GM23338 (cell line): ENCODE measurements at regions not wholly inside any gene's neighbourhood (a gene's known extent, or its start where the extent isn't known, plus 50 kb on each side); places are given as distances from the start of the nearest gene placed in this dataset.

Experiments used
- ATAC-seq: fragments of 200-7000 bp; cut with Tn5 transposase; 3 replicates; pipeline ENCODE4 v1.9.1; 2020
- DNase-seq: peaks from one replicate; pipeline ENCODE4 v3.0.0-alpha.2; 2015; ENCODE audit warnings: low spot score
- H2AFZ ChIP-seq: fragments of 200-600 bp; sonication (generic); 2 replicates; pipeline ENCODE4 v1.8.0; 2016; ENCODE audit warnings: antibody characterized with exemption, mild to moderate bottlenecking, moderate library complexity
- H3F3A ChIP-seq: fragments of 200-600 bp; sonication (generic); replicated peaks from 2 replicates; pipeline ENCODE4 v1.8.0; 2017; ENCODE audit warnings: antibody characterized with exemption, mixed run types, low read depth
- H3K27ac ChIP-seq: fragments of 200-600 bp; sonication (generic); 2 replicates; pipeline ENCODE4 v1.6.1; 2016; ENCODE audit warnings: low read depth
- H3K27me3 ChIP-seq: fragments of 200-600 bp; sonication (generic); 2 replicates; pipeline ENCODE4 v1.8.0; 2016; ENCODE audit warnings: mild to moderate bottlenecking, mixed run types, moderate library complexity; ENCODE audit not compliant: insufficient read depth
- H3K36me3 ChIP-seq: fragments of 200-600 bp; sonication (generic); 2 replicates; pipeline ENCODE4 v1.8.0; 2016; ENCODE audit warnings: mild to moderate bottlenecking; ENCODE audit not compliant: insufficient read depth
- H3K4me1 ChIP-seq: fragments of 200-600 bp; sonication (generic); 2 replicates; pipeline ENCODE4 v1.8.0; 2016; ENCODE audit warnings: mild to moderate bottlenecking, moderate library complexity; ENCODE audit not compliant: insufficient read depth
- H3K4me2 ChIP-seq: fragments of 200-600 bp; sonication (generic); 2 replicates; pipeline ENCODE4 v1.7.1; 2017; ENCODE audit warnings: mixed run types
- H3K4me3 ChIP-seq: fragments of 200-600 bp; sonication (generic); 2 replicates; pipeline ENCODE4 v1.6.1; 2016; ENCODE audit warnings: mixed run types
- H3K79me2 ChIP-seq: fragments of 200-600 bp; sonication (generic); replicated peaks from 2 replicates; pipeline ENCODE4 v1.8.0; 2017; ENCODE audit warnings: mild to moderate bottlenecking; ENCODE audit not compliant: insufficient read depth
- H3K9me2 ChIP-seq: fragments of 200-600 bp; sonication (generic); 2 replicates; pipeline ENCODE4 v1.8.0; 2017; ENCODE audit not compliant: insufficient read depth
- H4K20me1 ChIP-seq: fragments of 200-600 bp; sonication (generic); replicated peaks from 2 replicates; pipeline ENCODE4 v1.8.0; 2017; ENCODE audit warnings: mild to moderate bottlenecking; ENCODE audit not compliant: insufficient read depth
- H3K27ac Mint-ChIP-seq: 2 replicates; pipeline ENCODE4 v1.8.0; 2020; ENCODE audit warnings: inconsistent platforms, mild to moderate bottlenecking, moderate library complexity, mixed read lengths
- H3K27me3 Mint-ChIP-seq: 3 replicates; pipeline ENCODE4 v1.8.0; 2022; ENCODE audit warnings: low read depth, mild to moderate bottlenecking, moderate library complexity, mixed read lengths, inconsistent platforms; ENCODE audit not compliant: insufficient read depth, poor library complexity
- H3K36me3 Mint-ChIP-seq: 3 replicates; pipeline ENCODE4 v1.8.0; 2021; ENCODE audit warnings: low read depth, mild to moderate bottlenecking, inconsistent platforms, moderate library complexity, mixed read lengths
- H3K4me1 Mint-ChIP-seq: 3 replicates; pipeline ENCODE4 v1.8.0; 2020; ENCODE audit warnings: mild to moderate bottlenecking, inconsistent platforms, mixed read lengths
- H3K4me3 Mint-ChIP-seq: 3 replicates; pipeline ENCODE4 v1.8.0; 2021; ENCODE audit warnings: moderate library complexity, mild to moderate bottlenecking, inconsistent platforms, mixed read lengths
- H3K9me3 Mint-ChIP-seq: 3 replicates; pipeline ENCODE4 v1.8.0; 2020; ENCODE audit warnings: moderate library complexity, mild to moderate bottlenecking, inconsistent platforms, mixed read lengths
- CREB1 ChIP-seq: fragments of 250-450 bp; sonication (Bioruptor Pico); IDR thresholded peaks from 2 replicates; pipeline ENCODE4 v1.5.0; 2020; ENCODE audit warnings: low read depth, mild to moderate bottlenecking, moderate library complexity
- CTCF ChIP-seq, 2 experiments: fragments of 200-600 bp in 1 of 2; sonication (generic) in 1 of 2; conservative IDR thresholded peaks; 2 replicates each; pipeline versions ENCODE4 v1.5.1 to v1.6.1; 2016 to 2017; ENCODE audit warnings: antibody characterized with exemption in 2 of 2, low read depth in 2 of 2, mild to moderate bottlenecking in 2 of 2, moderate library complexity in 1 of 2
- ETS1 ChIP-seq: IDR thresholded peaks from 2 replicates; pipeline ENCODE4 v1.6.1; 2016; ENCODE audit warnings: antibody characterized with exemption
- EZH2 ChIP-seq: fragments of 200-600 bp; sonication (generic); IDR thresholded peaks from one replicate; pipeline ENCODE4 v1.8.0; 2017; ENCODE audit warnings: antibody characterized with exemption, mild to moderate bottlenecking, low read depth; ENCODE audit not compliant: unreplicated experiment
- EZH2phosphoT487 ChIP-seq: fragments of 200-600 bp; sonication (generic); IDR thresholded peaks from one replicate; pipeline ENCODE4 v1.8.1; 2018; ENCODE audit warnings: antibody characterized with exemption; ENCODE audit not compliant: unreplicated experiment
- JUNB ChIP-seq: IDR thresholded peaks from one replicate; pipeline ENCODE4 v1.6.1; 2016; ENCODE audit warnings: antibody characterized with exemption; ENCODE audit not compliant: unreplicated experiment
- NANOG ChIP-seq: IDR thresholded peaks from 2 replicates; pipeline ENCODE4 v1.6.1; 2016; ENCODE audit warnings: antibody characterized with exemption, borderline replicate concordance
- POLR2AphosphoS5 ChIP-seq: IDR thresholded peaks from 2 replicates; pipeline ENCODE4 v1.6.1; 2016; ENCODE audit warnings: antibody characterized with exemption, low read depth
- REST ChIP-seq: IDR thresholded peaks from one replicate; pipeline ENCODE4 v1.6.1; 2018; ENCODE audit warnings: antibody characterized with exemption; ENCODE audit not compliant: unreplicated experiment
- STAT1 ChIP-seq: IDR thresholded peaks from one replicate; pipeline ENCODE4 v1.6.1; 2016; ENCODE audit warnings: antibody characterized with exemption; ENCODE audit not compliant: unreplicated experiment
- ZNF331 ChIP-seq: fragments of 250-450 bp; sonication (Bioruptor Pico); IDR thresholded peaks from 2 replicates; pipeline ENCODE4 v1.5.0; 2020; ENCODE audit warnings: low read depth, mild to moderate bottlenecking, moderate library complexity

GRCh38 chr4:180809439-180809838, 1433.8 kb upstream of the TENM3 start:
- Histone ChIP-seq H3K4me3 (no peak overlapping the region), H3K27me3 (no peaks in the 10 kb centered on the region), H3K9me2 (no peaks in the 10 kb centered on the region), H3K4me1 (no peaks in the 10 kb centered on the region), H3K27ac (no peak overlapping the region), H3K36me3 (no peaks in the 10 kb centered on the region), H4K20me1 (no peaks in the 10 kb centered on the region), H2AFZ (no peak overlapping the region), H3K79me2 (no peaks in the 10 kb centered on the region), H3F3A (no peaks in the 10 kb centered on the region), H3K4me2 (no peak overlapping the region)
- TF ChIP-seq CREB1 (no peak), NANOG (no peak), EZH2phosphoT487 (no peak), ZNF331 (no peak), POLR2AphosphoS5 (no peak), EZH2 (no peak), JUNB (no peak), REST (no peak), STAT1 (no peak), ETS1 (no peak)
- ATAC-seq (no peak), DNase-seq (no peak)
- Mint-ChIP-seq H3K27ac (no peak overlapping the region), H3K9me3 (no peaks in the 10 kb centered on the region), H3K36me3 (no peaks in the 10 kb centered on the region), H3K4me3 (no peak overlapping the region), H3K27me3 (no peaks in the 10 kb centered on the region), H3K4me1 (0 out of 3 replicates have a peak, but pooled peaks cover 1% of the 10 kb centered on the region)

GRCh38 chr4:180810581-180810980, 1432.6 kb upstream of the TENM3 start:
- Histone ChIP-seq H3K79me2 (no peaks in the 10 kb centered on the region), H2AFZ (no peak overlapping the region), H3K9me2 (no peaks in the 10 kb centered on the region), H3K4me1 (no peaks in the 10 kb centered on the region; the same call in 1 of the 2 replicates), H3K4me3 (no peak overlapping the region), H3K36me3 (no peaks in the 10 kb centered on the region), H3K4me2 (no peak overlapping the region), H3F3A (no peaks in the 10 kb centered on the region), H3K27ac (no peak overlapping the region), H4K20me1 (no peaks in the 10 kb centered on the region), H3K27me3 (no peaks in the 10 kb centered on the region)
- Mint-ChIP-seq H3K27me3 (peaks cover 5% of the 10 kb centered on the region), H3K4me1 (peaks cover 6% of the 10 kb centered on the region; the same call in 2 of the 3 replicates), H3K4me3 (no peak overlapping the region), H3K9me3 (no peaks in the 10 kb centered on the region), H3K27ac (no peak overlapping the region), H3K36me3 (no peaks in the 10 kb centered on the region)
- DNase-seq = no peak
- TF ChIP-seq NANOG (no peak), CTCF (conservative IDR thresholded peaks at IDR 0.05; ENCODE audit: low read depth in 2 of 2) (no peak), CREB1 (no peak), EZH2 (no peak), ZNF331 (no peak)
- no peak for ATAC-seq
